HG02678 (cell line): ENCODE measurements at regions not wholly inside any gene's neighbourhood (a gene's known extent, or its start where the extent isn't known, plus 50 kb on each side); places are given as distances from the start of the nearest gene placed in this dataset.
"Not testable (repeated sequence)": the region's sequence is repeated elsewhere in the genome, so short reads cannot be mapped to it uniquely, and the experiment has no call there.

Experiments
- ATAC-seq: cut with Tn5 transposase; IDR thresholded peaks from one replicate; pipeline ENCODE4 v1.9.1; 2021; ENCODE audit warnings: mild to moderate bottlenecking, moderate library complexity; ENCODE audit not compliant: unreplicated experiment

GRCh38 chr6:150765067-150765764 lies 100.3 kb upstream of the MTHFD1L start:
- ATAC-seq = peak; percentile 92

GRCh38 chr6:150766201-150766997 lies 99.1 kb upstream of the MTHFD1L start:
- ATAC-seq = no peak

DNA sequence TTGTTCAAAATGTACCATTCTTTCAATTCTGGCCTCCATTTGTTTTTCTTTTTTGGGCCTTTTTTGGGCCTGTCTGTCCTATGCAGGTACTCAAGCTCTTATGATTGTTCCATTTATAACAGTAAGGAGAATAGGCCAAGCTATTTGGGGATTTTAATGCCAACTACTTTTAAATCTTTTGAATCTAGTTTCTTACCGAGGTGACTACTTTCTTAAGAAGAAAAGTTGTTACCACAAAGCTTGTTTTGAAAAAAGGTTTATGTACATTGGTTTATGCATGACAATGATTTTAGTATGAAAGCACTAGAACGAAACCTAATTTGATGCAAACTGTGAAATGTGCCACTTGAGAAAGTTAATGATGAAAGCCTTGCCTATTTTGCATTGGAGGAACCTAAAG lies 98.3 kb upstream of the MTHFD1L start:
- no peak for ATAC-seq

DNA sequence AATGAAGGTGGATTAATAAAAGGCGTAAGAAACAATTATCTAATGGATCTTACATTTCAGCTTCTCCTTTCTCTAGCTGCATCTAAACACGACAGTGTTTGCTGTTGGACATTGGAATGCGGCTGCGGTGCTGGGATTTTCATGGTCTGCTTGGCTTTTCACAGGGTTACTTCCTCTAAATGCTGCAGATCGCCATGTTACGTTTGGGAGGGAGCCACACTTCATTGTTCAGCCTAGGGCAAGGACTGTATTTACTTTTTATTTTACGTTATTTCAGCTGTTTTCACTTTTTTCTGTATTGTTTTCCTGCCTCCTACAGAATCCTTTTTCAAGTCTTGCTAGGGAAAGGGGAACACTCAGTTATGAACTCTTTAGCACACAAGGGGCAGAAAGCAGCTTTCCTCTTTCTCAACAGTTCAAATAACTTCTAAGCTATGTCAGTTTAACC lies 97.9 kb upstream of the MTHFD1L start:
- ATAC-seq = no peak

GRCh38 chr6:150770637-150771036 lies 94.9 kb upstream of the MTHFD1L start:
- ATAC-seq = no peak

DNA sequence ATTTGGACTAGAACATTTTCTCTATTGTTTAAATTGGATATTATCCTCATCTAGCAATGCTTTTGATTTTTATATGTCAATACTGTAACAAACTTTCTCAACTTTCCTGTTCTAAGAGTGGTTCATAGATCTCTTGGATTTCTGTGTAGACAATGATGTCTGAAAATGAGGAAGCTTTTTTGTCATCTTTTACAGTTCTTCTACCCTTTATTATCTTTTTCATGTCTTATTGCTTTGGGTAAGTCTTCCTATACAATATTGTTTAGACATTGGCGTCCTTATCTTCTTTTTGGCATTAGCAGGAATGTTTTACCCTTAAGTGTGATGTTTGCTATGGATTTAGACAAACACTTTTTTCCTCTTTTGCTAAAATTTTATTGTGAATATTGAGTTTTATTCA lies 91.5 kb upstream of the MTHFD1L start:
- no peak for ATAC-seq

GRCh38 chr6:150775415-150776203 lies 89.9 kb upstream of the MTHFD1L start:
- ATAC-seq = no peak

DNA sequence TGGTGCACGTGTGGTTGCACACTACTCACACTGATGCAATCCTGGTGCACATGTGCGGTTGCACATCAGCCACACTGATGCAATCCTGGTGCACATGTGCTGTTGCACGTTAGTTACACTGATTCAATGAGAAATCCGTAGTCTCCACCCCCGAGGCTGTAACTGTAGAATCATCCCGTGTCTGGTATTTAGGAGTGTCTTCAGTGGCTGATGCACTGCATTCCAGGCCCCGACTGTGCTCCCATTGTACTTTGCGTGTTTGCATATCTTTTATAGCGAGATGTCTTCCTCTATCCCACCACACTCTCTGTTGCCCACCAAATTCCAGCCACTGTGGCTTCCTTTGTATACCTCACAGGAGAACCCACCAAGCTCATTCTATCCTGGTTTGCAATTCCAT lies 87.8 kb upstream of the MTHFD1L start:
- ATAC-seq = no peak

DNA sequence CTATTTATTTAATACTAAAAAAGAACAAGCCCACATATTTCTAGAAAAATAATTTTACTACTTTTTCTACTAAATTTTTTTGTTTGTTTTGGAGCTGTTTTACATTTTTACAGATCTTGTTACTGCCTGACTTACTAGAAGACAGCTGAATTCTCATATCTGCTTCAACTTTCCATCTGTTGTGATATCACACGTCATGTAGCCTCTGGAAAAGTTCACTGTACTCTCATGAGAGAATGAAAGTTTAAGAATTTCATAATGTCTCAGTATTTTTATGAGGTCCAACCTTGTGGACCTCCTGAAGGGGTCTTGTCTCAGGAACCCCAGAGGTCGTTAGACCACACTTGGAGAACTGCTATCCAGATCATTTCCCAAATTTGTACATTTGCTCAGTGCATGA lies 81.7 kb upstream of the MTHFD1L start:
- ATAC-seq = no peak

GRCh38 chr6:150787429-150787828 lies 78.1 kb upstream of the MTHFD1L start:
- ATAC-seq = no peak

GRCh38 chr6:150788089-150788488 lies 77.4 kb upstream of the MTHFD1L start:
- ATAC-seq = no peak

GRCh38 chr6:150789906-150790305 lies 75.6 kb upstream of the MTHFD1L start:
- not testable (repeated sequence) for ATAC-seq

DNA sequence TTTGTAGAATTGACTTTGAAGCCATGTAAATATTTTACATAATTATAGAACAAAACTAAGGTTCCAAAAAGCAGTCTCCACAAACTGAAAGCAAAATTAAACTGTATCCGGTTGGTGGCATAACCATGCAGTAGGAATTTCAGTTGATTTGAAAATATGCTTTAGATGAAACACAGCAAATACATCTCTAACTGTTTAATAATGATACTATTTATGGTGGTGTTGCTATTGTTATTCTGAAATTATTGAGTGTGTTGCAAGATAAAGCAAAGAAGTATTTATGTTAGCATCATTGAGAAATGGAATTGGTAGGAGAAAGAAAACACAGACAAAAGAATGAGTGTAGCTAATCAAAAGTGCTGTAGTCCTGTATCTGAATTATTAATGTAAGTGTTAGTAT lies 73.8 kb upstream of the MTHFD1L start:
- no peak for ATAC-seq

DNA sequence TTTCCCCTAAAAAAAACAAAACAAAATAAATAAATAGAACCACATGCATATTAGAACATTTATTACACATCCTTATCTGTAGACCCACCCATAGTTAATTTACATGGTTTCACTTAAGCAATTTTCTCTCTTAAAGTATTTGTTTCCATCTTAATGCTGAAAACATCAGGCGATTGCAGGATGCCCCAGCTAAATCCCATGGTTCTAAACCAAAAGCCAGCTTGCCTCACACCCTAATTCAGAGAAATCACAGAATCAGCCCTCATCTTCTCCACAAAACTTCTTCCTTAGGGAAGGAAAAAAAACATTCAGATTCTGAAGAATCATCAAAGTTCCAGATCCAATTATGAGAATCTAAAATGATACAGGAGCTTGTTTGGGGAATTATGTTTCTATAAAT lies 67.6 kb upstream of the MTHFD1L start:
- ATAC-seq = no peak

DNA sequence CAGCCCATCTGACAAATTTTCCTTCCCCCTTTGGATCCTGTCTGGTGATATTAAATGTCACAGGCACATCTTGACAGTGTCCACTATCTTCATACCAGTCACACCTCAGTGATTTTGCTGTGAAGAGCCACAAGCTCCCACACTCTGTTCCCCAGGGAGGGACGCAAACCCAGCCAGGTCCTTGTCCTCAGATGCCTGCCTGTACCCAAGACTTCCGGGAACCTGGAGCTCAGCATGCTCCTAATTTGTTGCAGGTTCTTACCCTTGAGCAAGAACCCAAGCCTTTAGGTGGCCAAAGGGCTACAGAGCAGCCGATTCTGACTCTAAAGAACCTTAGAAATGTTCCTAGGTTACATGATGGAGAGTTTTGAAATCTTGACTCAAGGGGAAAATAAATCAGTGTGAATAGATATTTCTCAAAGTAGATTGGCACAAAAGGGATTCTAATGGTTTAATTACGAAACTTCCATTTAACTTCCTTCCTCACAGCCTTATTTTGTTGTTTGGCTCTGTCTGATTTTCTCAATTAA lies 66.2 kb upstream of the MTHFD1L start:
- no peak for ATAC-seq

DNA sequence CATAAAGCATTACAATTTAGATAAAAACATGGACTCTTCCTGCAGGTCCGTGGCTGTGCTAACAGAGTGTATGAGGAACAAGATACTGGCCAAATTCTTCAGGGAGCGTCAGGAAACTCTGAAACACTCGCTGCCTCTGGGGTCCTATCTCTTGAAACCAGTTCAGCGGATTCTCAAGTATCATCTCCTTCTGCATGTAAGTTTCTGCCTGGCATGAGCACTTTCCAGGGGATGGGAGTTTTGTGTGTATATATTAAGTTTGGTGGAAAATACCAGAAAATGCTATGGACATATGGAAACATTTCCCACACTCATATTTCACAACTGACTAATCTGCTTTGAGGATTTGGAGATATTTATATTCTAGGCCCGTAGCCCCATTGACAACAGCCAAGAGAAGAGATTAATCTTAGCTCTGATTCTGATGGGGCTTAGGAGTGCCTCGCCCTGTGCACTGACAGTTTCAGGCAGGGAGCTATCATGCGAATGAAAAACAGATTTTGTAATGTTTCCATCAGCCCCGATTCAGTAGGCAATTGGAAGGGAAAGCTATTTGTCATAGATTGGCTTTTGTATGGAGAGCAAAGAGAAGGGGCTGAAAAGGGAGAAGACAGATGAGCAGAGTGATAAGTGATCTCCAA lies 64.7 kb upstream of the MTHFD1L start:
- no peak for ATAC-seq

GRCh38 chr6:150806790-150807189 lies 58.7 kb upstream of the MTHFD1L start:
- ATAC-seq = no peak

DNA sequence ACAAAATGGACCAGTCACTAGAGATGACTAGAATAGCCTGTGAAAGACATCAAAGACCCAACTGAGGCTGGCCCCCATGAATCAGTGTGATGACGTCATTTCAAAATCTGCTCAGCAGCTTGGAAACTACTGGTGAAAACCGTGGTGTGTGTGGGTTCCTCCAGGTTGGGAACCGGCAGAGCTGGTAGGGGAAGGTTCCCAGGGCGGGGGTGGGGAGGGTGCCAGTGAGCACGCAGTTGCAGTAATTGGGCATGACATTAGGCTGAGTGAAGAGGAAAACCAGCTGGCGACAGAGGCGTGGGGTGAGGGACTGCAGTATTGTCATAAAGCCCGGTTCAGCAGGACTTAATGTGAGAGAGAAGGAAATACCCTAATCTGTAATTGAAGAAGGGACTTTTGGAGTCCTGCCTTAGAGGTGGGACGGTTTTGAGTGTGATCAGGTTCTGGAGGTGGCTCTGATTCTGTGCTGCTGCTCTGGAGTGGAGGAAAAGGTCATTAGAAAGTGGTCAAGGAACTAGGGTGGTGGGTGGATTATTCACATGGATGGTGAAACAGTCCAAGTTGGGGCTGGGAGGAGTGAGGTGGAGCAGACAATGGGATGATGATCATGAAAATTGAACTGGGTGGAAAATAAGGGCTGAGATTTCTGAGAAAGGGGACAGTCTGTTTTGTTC lies 52.0 kb upstream of the MTHFD1L start:
- peak; percentile 64 for ATAC-seq

DNA sequence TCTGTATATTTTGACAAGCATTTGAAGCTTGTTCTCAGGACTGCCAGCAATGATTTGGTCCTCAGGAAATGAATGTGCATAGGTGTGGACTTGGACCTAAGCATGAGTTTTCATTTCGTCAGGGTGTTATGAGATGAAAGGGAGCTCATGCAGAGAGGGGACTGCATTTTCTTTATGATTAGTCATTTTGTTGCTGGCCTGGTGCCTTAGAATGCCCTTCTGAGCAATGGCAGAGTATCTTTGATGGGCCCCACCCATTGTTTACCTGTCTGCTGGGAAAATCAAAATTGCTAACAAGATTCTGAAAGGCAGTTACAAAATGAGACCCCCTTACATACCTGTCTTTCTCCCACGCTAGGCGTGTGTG lies 51.5 kb upstream of the MTHFD1L start:
- ATAC-seq = peak; percentile 50
